HG03469 (cell line): ENCODE measurements at regions not wholly inside any gene's neighbourhood (a gene's known extent, or its start where the extent isn't known, plus 50 kb on each side); places are given as distances from the start of the nearest gene placed in this dataset.
"Not testable (repeated sequence)": the region's sequence is repeated elsewhere in the genome, so short reads cannot be mapped to it uniquely, and the experiment has no call there.

Source experiments
- ATAC-seq: cut with Tn5 transposase; IDR thresholded peaks from one replicate; pipeline ENCODE4 v1.9.1; 2021; ENCODE audit warnings: mild to moderate bottlenecking, moderate library complexity, moderate number of reproducible peaks; ENCODE audit not compliant: unreplicated experiment

- no peak for ATAC-seq
Observed at GRCh38 chr3:22856811-22857210, 346.3 kb upstream of the UBE2E2 start.

- ATAC-seq, result no peak
Observed at GRCh38 chr3:22858486-22858885, 344.6 kb upstream of the UBE2E2 start.

GRCh38 chr3:22859618-22860017 is 343.5 kb upstream of the UBE2E2 start:
- ATAC-seq, result no peak

GRCh38 chr3:22861426-22861825 is 341.7 kb upstream of the UBE2E2 start:
- no peak for ATAC-seq

- no peak for ATAC-seq
Observed at GRCh38 chr3:22862111-22862510, 341.0 kb upstream of the UBE2E2 start.

- not testable (repeated sequence) for ATAC-seq
Observed at GRCh38 chr3:22882834-22883233, 320.3 kb upstream of the UBE2E2 start.

- ATAC-seq, result no peak
Observed at GRCh38 chr3:22885039-22885438, 318.1 kb upstream of the UBE2E2 start.

GRCh38 chr3:22885574-22886341 is 317.4 kb upstream of the UBE2E2 start:
- no peak for ATAC-seq

- ATAC-seq, result no peak
Observed at GRCh38 chr3:22886439-22887068, 316.6 kb upstream of the UBE2E2 start.

GRCh38 chr3:22887664-22888291 is 315.3 kb upstream of the UBE2E2 start:
- ATAC-seq, result no peak

- ATAC-seq, result no peak
Observed at GRCh38 chr3:22893101-22893500, 310.0 kb upstream of the UBE2E2 start.

- ATAC-seq, result no peak
Observed at GRCh38 chr3:22893644-22894325, 309.3 kb upstream of the UBE2E2 start.

GRCh38 chr3:22894865-22895264 is 308.3 kb upstream of the UBE2E2 start:
- no peak for ATAC-seq

- no peak for ATAC-seq
Observed at GRCh38 chr3:22895671-22896070, 307.5 kb upstream of the UBE2E2 start.

GRCh38 chr3:22898558-22898957 is 304.6 kb upstream of the UBE2E2 start:
- no peak for ATAC-seq

GRCh38 chr3:22899441-22899840 is 303.7 kb upstream of the UBE2E2 start:
- no peak for ATAC-seq

GRCh38 chr3:22900296-22900695 is 302.8 kb upstream of the UBE2E2 start:
- no peak for ATAC-seq

- ATAC-seq, result no peak
Observed at GRCh38 chr3:22901684-22902083, 301.4 kb upstream of the UBE2E2 start.

- ATAC-seq, result no peak
Observed at GRCh38 chr3:22907161-22907780, 295.9 kb upstream of the UBE2E2 start.

- ATAC-seq, result no peak
Observed at GRCh38 chr3:22907796-22908195, 295.3 kb upstream of the UBE2E2 start.

- ATAC-seq, result no peak
Observed at GRCh38 chr3:22908989-22909507, 294.1 kb upstream of the UBE2E2 start.
